Astrocyte of the cerebellum (primary cell): ENCODE measurements at regions not wholly inside any gene's neighbourhood (a gene's known extent, or its start where the extent isn't known, plus 50 kb on each side); places are given as distances from the start of the nearest gene placed in this dataset.

Experiments used
- DNase-seq: peaks from one replicate; pipeline ENCODE4 v3.0.0-alpha.2; 2011; ENCODE audit warnings: low read depth
- H3K4me3 ChIP-seq: 2 replicates; pipeline ENCODE4 v1.5.1; 2011; ENCODE audit warnings: mild to moderate bottlenecking, low read depth, low read length, moderate library complexity
- CTCF ChIP-seq: IDR thresholded peaks from 2 replicates; pipeline ENCODE4 v1.5.1; 2012; ENCODE audit warnings: low read length, low read depth, moderate library complexity, mild to moderate bottlenecking; ENCODE audit errors: missing control alignments
- in situ Hi-C: cut with HindIII; loops from 2 replicates; pipeline ENCODE4 v1.10.0; 2017; ENCODE audit warnings: low sequenced_read_pairs

DNA sequence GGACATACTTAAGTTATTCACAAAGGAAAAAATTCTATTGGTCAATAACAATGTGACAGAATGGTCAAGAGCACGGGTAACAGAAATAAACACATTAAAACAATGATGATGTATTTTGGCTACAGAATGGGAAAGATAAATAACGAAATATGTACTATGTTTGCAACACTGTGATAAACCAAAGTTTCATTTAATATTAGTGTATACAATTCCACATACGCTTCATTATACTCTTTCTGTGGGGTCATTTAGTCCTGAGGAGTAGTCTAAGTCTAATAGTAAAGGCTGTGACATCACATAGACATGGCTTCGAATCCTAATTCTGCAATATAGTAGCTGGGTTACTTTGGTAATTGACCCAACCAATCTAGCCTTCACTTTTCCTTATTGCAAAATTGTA lies 408.3 kb downstream of the MCTP2 start:
- in situ Hi-C loops = no loop called here
- DNase-seq = no peak
- H3K4me3 ChIP-seq = no peak overlapping the region
- TF ChIP-seq CTCF = no peak

DNA sequence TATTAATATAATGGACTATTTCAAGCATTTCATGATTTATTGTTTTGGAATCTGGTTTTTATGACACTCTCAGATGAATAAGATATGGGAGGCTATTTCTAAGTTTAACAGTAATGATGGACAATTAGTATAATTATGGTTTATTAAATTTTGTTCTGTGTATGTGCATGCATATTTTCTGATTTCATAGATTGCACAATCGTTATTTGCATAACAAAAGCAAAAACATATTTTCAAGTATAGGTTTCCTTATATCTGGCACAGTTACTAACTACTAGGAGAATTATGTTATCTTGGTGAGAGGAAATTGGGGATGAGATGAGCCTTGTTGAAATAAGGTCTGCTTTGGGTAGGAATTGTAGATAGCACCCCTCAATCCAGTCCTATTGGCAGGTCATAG lies 413.1 kb downstream of the MCTP2 start:
- no peak for DNase-seq

DNA sequence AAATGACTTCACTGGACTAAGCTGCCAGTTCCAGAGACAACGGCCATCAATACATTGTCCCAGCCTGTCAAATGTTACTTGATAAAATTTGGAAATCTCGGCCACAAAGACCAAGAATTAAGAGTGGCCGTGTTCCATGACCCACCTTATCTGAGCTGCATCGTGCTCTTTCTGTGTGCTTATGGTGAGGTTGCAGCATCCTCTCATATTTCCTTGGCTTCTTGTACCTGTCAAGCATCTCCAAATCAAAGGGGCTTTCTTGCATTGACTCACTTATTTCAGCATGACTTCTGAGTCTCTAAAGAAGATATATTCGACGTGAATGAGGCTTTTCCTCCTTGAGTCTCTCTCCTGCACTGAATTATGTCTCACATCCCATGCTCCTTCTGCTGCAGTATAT lies 421.7 kb downstream of the MCTP2 start:
- H3K4me3 ChIP-seq = no peak overlapping the region
- no peak for DNase-seq
- TF ChIP-seq CTCF = no peak
- in situ Hi-C loops = loop anchor here (25.0 kb wide), 1 partner anchor 1684 kb away; the partner anchor contains the start of gene NR2F2

More for the DNA sequence above, 413.1 kb downstream of the MCTP2 start:
- no peak for TF ChIP-seq CTCF
- in situ Hi-C loops = no loop called here
- no peak overlapping the region for H3K4me3 ChIP-seq

DNA sequence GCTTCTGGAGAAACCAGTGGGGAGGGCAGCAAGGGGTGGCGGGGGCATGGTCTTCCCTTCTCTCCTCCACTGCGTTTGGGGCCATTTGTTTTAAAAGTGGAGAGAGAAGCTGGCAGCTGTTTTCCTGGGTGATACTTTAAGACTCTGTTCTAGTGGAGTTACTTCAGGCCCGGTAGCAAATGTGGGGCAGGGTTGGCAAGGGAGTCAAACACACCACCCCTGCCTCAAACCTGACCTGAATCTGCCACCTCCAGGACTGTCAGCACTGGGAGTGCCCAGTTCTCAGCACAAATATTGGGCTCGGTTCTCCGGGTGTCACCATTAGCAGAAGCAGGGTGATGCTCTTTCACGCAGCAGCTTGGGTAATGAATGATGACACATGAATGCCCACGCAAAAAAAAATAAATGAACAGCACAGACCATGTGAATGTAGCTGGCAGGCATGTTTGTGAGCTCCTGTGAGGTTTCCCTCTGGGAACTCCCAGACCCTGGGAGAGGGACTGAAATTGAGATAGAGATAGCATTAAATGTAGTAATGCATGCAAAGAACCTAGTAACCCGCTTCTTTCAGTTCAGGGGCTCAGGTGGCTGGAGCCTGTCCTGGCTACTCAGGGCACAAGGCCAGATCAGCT lies 424.0 kb downstream of the MCTP2 start:
- DNase-seq = no peak
- TF ChIP-seq CTCF = no peak
- in situ Hi-C loops = loop anchor here (25.0 kb wide), 1 partner anchor 1682 kb away; the partner anchor contains the start of gene NR2F2
- H3K4me3 ChIP-seq = no peak overlapping the region

GRCh38 chr15:94665676-94666441 lies 434.5 kb downstream of the MCTP2 start:
- no peak overlapping the region for H3K4me3 ChIP-seq
- no peak for TF ChIP-seq CTCF
- in situ Hi-C loops = loop anchor here (25.0 kb wide), 1 partner anchor 1671 kb away; the partner anchor contains the start of gene NR2F2
- DNase-seq = no peak

- in situ Hi-C loops = loop anchor here (25.0 kb wide), 1 partner anchor 1671 kb away; the partner anchor contains the start of gene NR2F2
- H3K4me3 ChIP-seq = no peak overlapping the region
- TF ChIP-seq CTCF = no peak
- DNase-seq = no peak
Measured at GRCh38 chr15:94666553-94666952, 435.2 kb downstream of the MCTP2 start.
